Neural cell (in vitro differentiated cells): ENCODE measurements at regions not wholly inside any gene's neighbourhood (a gene's known extent, or its start where the extent isn't known, plus 50 kb on each side); places are given as distances from the start of the nearest gene placed in this dataset.

ENCODE experiments used
- H2AFZ ChIP-seq: fragments of 200-600, 300-800 bp; sonication (generic), shearing (Covaris generic); 2 replicates; pipeline ENCODE4 v1.6.0; 2014; ENCODE audit warnings: low read depth, mild to moderate bottlenecking, antibody characterized with exemption, low read length, moderate library complexity
- H3F3A ChIP-seq: fragments of 200-600 bp; shearing (Covaris generic); 2 replicates; pipeline ENCODE4 v1.6.1; 2016; ENCODE audit warnings: mild to moderate bottlenecking, moderate library complexity, mixed read lengths, antibody characterized with exemption, low read length; ENCODE audit not compliant: insufficient read depth, poor library complexity, severe bottlenecking
- H3K27ac ChIP-seq: fragments of 200-600, 300-800 bp; sonication (generic), shearing (Covaris generic); 2 replicates; pipeline ENCODE4 v1.5.1; 2014; ENCODE audit warnings: mild to moderate bottlenecking, low read length, moderate library complexity
- H3K27me3 ChIP-seq: fragments of 300-800, 200-600 bp; sonication (generic), shearing (Covaris generic); 2 replicates; pipeline ENCODE4 v1.6.0; 2014; ENCODE audit warnings: mild to moderate bottlenecking, low read depth, low read length, moderate library complexity; ENCODE audit not compliant: insufficient read depth
- H3K36me3 ChIP-seq: fragments of 300-800, 200-600 bp; sonication (generic), shearing (Covaris generic); 2 replicates; pipeline ENCODE4 v1.5.1; 2014; ENCODE audit warnings: mild to moderate bottlenecking, antibody characterized with exemption, low read length, moderate library complexity; ENCODE audit not compliant: insufficient read depth
- H3K4me2 ChIP-seq: fragments of 300-800, 200-600 bp; sonication (generic), shearing (Covaris generic); 2 replicates; pipeline ENCODE4 v1.6.0; 2014; ENCODE audit warnings: mild to moderate bottlenecking, low read length
- H3K4me3 ChIP-seq: fragments of 300-800, 200-600 bp; sonication (generic), shearing (Covaris generic); 2 replicates; pipeline ENCODE4 v1.5.1; 2014; ENCODE audit warnings: mild to moderate bottlenecking, low read length, moderate library complexity
- H3K79me2 ChIP-seq: fragments of 200-600 bp; shearing (Covaris generic); replicated peaks from 2 replicates; pipeline ENCODE4 v1.6.0; 2014; ENCODE audit warnings: mild to moderate bottlenecking, low read length, moderate library complexity; ENCODE audit not compliant: insufficient read depth
- H3K9ac ChIP-seq: fragments of 300-800, 200-600 bp; sonication (generic), shearing (Covaris generic); 2 replicates; pipeline ENCODE4 v1.6.1; 2016; ENCODE audit warnings: mild to moderate bottlenecking, low read length, mixed read lengths
- H3K9me2 ChIP-seq: fragments of 200-600 bp; shearing (Covaris generic); 2 replicates; pipeline ENCODE4 v1.6.1; 2016; ENCODE audit warnings: mild to moderate bottlenecking, low read length, mixed read lengths; ENCODE audit not compliant: insufficient read depth
- H3K9me3 ChIP-seq: fragments of 200-600, 300-800 bp; sonication (generic), shearing (Covaris generic); 2 replicates; pipeline ENCODE4 v1.6.1; 2016; ENCODE audit warnings: mild to moderate bottlenecking, mixed run types, low read length, moderate library complexity, mixed read lengths
- H4K20me1 ChIP-seq: fragments of 200-600 bp; shearing (Covaris generic); 2 replicates; pipeline ENCODE4 v1.6.1; 2016; ENCODE audit warnings: mild to moderate bottlenecking, mixed run types; ENCODE audit not compliant: insufficient read depth
- EP300 ChIP-seq: fragments of 450-650 bp; conservative IDR thresholded peaks from 2 replicates; pipeline ENCODE4 v1.6.1; 2014; ENCODE audit warnings: antibody characterized with exemption, mild to moderate bottlenecking, moderate library complexity; ENCODE audit not compliant: poor library complexity, severe bottlenecking
- EZH2 ChIP-seq: fragments of 200-600, 300-800 bp; shearing (Covaris generic), sonication (generic); IDR thresholded peaks from 2 replicates; pipeline ENCODE4 v1.6.1; 2014; ENCODE audit warnings: antibody characterized with exemption, low read length, borderline replicate concordance, mild to moderate bottlenecking; ENCODE audit not compliant: insufficient read depth, poor library complexity, severe bottlenecking
- MXI1 ChIP-seq: fragments of 450-650 bp; conservative IDR thresholded peaks from 2 replicates; pipeline ENCODE4 v1.6.1; 2014; ENCODE audit warnings: antibody characterized with exemption, mild to moderate bottlenecking; ENCODE audit not compliant: poor library complexity, severe bottlenecking
- POLR2AphosphoS5 ChIP-seq: IDR thresholded peaks from 2 replicates; pipeline ENCODE4 v1.6.1; 2012
- RAD21 ChIP-seq: fragments of 450-650 bp; conservative IDR thresholded peaks from 2 replicates; pipeline ENCODE4 v1.6.1; 2014; ENCODE audit warnings: antibody characterized with exemption, mild to moderate bottlenecking, moderate library complexity
- SMC3 ChIP-seq: fragments of 450-650 bp; conservative IDR thresholded peaks from 2 replicates; pipeline ENCODE4 v1.6.1; 2014; ENCODE audit warnings: antibody characterized with exemption, mild to moderate bottlenecking, moderate library complexity; ENCODE audit not compliant: poor library complexity
- TAF1 ChIP-seq: IDR thresholded peaks from 2 replicates; pipeline ENCODE4 v1.6.1; 2012; ENCODE audit warnings: low read depth
- TF ChIP-seq, protein P1 (sequence below): fragments of 450-650 bp; IDR thresholded peaks from 2 replicates; pipeline ENCODE4 v1.5.1; 2014; ENCODE audit warnings: antibody characterized with exemption, mild to moderate bottlenecking, moderate library complexity; ENCODE audit not compliant: poor library complexity, severe bottlenecking
- TF ChIP-seq, protein P2 (sequence below): IDR thresholded peaks from 2 replicates; pipeline ENCODE4 v1.6.1; 2012; ENCODE audit warnings: borderline replicate concordance

DNA sequence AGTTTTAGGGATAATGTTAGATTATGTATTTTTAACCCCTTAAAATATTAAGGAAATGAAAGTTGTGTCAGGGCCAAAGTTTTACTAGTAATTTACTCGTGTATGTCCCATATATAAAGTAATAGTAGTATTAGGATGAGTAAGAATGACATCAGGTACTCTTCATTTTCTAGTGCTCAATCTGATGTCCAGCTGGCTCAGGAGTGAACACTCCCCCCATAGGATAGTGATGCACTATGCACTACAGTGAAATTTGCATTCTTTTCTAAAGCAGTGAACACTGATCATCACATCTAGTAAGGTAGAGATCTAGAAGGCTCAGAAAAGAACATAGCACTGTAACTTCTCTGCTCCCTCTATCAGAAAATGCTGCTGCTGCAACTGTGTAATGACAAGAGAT lies 409.7 kb downstream of the GLUD2 start:
- H3F3A ChIP-seq: no peaks in the 10 kb centered on the region
- H3K9me2 ChIP-seq: no peaks in the 10 kb centered on the region
- H4K20me1 ChIP-seq: no peaks in the 10 kb centered on the region
- no peak overlapping the region for H3K4me2 ChIP-seq
- no peaks in the 10 kb centered on the region for H3K36me3 ChIP-seq
- H3K9ac ChIP-seq: no peak overlapping the region
- no peaks in the 10 kb centered on the region for H3K79me2 ChIP-seq
- TF ChIP-seq, protein P1, sequence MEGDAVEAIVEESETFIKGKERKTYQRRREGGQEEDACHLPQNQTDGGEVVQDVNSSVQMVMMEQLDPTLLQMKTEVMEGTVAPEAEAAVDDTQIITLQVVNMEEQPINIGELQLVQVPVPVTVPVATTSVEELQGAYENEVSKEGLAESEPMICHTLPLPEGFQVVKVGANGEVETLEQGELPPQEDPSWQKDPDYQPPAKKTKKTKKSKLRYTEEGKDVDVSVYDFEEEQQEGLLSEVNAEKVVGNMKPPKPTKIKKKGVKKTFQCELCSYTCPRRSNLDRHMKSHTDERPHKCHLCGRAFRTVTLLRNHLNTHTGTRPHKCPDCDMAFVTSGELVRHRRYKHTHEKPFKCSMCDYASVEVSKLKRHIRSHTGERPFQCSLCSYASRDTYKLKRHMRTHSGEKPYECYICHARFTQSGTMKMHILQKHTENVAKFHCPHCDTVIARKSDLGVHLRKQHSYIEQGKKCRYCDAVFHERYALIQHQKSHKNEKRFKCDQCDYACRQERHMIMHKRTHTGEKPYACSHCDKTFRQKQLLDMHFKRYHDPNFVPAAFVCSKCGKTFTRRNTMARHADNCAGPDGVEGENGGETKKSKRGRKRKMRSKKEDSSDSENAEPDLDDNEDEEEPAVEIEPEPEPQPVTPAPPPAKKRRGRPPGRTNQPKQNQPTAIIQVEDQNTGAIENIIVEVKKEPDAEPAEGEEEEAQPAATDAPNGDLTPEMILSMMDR: no peak
- no peak for TF ChIP-seq SMC3
- no peak for TF ChIP-seq EZH2
- no peak for TF ChIP-seq TAF1
- no peak for TF ChIP-seq EP300
- TF ChIP-seq, protein P2, sequence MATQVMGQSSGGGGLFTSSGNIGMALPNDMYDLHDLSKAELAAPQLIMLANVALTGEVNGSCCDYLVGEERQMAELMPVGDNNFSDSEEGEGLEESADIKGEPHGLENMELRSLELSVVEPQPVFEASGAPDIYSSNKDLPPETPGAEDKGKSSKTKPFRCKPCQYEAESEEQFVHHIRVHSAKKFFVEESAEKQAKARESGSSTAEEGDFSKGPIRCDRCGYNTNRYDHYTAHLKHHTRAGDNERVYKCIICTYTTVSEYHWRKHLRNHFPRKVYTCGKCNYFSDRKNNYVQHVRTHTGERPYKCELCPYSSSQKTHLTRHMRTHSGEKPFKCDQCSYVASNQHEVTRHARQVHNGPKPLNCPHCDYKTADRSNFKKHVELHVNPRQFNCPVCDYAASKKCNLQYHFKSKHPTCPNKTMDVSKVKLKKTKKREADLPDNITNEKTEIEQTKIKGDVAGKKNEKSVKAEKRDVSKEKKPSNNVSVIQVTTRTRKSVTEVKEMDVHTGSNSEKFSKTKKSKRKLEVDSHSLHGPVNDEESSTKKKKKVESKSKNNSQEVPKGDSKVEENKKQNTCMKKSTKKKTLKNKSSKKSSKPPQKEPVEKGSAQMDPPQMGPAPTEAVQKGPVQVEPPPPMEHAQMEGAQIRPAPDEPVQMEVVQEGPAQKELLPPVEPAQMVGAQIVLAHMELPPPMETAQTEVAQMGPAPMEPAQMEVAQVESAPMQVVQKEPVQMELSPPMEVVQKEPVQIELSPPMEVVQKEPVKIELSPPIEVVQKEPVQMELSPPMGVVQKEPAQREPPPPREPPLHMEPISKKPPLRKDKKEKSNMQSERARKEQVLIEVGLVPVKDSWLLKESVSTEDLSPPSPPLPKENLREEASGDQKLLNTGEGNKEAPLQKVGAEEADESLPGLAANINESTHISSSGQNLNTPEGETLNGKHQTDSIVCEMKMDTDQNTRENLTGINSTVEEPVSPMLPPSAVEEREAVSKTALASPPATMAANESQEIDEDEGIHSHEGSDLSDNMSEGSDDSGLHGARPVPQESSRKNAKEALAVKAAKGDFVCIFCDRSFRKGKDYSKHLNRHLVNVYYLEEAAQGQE: no peak
- TF ChIP-seq MXI1: no peak
- TF ChIP-seq POLR2AphosphoS5: no peak
- TF ChIP-seq RAD21: no peak
- no peaks in the 10 kb centered on the region for H3K9me3 ChIP-seq
- no peak overlapping the region for H3K27ac ChIP-seq
- no peak overlapping the region for H3K4me3 ChIP-seq
- H3K27me3 ChIP-seq: no peaks in the 10 kb centered on the region
- no peak overlapping the region for H2AFZ ChIP-seq

DNA sequence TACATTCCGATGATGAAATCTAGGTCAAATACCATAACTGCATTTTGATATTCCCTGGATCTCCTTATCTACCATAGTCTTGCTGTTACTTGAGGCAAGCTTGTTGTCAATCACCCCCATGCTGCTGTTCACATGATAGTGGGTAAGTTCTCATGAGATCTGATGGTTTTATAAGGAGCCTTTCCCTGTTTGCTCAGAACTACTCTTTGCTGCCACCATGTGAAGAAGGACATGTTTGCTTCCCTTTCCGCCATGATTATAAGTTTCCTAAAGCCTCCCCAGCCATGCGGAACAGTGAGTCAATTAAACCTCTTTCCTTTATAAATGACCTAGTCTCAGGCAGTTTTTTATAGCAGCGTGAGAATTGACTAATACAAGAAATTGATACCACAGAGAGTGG lies 432.0 kb downstream of the GLUD2 start:
- Histone ChIP-seq H3K9me3 (no peaks in the 10 kb centered on the region), H3K27ac (no peak overlapping the region), H3K9me2 (no peaks in the 10 kb centered on the region), H3K27me3 (no peaks in the 10 kb centered on the region), H3K4me3 (no peak overlapping the region), H3K36me3 (no peaks in the 10 kb centered on the region), H2AFZ (no peak overlapping the region), H3K9ac (no peak overlapping the region), H4K20me1 (no peaks in the 10 kb centered on the region), H3K4me2 (no peak overlapping the region), H3K79me2 (no peaks in the 10 kb centered on the region), H3F3A (no peaks in the 10 kb centered on the region)
- TF ChIP-seq, protein P1: no peak
- no peak for TF ChIP-seq RAD21
- no peak for TF ChIP-seq EZH2
- no peak for TF ChIP-seq MXI1
- TF ChIP-seq, protein P2: no peak
- TF ChIP-seq EP300: no peak
